HG02852 (cell line): ENCODE measurements at regions not wholly inside any gene's neighbourhood (a gene's known extent, or its start where the extent isn't known, plus 50 kb on each side); places are given as distances from the start of the nearest gene placed in this dataset.

Experiments
- ATAC-seq: cut with Tn5 transposase; IDR thresholded peaks from one replicate; pipeline ENCODE4 v1.9.1; 2021; ENCODE audit warnings: mild to moderate bottlenecking, moderate library complexity; ENCODE audit not compliant: unreplicated experiment

DNA sequence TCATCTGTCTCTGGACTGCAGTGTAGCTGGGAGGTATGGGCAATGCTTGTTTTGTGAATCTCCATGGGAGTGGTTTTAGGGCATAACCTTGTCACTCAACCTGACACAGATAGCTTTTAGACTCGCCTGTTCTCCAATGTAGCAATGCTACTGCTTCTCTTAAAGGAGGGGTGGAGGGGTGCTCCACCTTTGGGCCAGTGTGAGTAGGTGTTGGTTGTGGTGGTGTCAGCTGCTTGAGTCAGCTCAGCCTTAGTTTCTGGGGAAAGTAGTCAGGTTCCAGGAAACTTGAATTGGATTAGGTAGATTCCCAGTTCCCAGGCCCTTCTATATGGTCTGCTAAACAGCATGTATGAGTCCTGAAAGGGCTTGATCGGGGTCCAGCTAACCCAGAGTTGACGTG is 91.1 kb upstream of the PLPPR1 start:
- ATAC-seq, result no peak

DNA sequence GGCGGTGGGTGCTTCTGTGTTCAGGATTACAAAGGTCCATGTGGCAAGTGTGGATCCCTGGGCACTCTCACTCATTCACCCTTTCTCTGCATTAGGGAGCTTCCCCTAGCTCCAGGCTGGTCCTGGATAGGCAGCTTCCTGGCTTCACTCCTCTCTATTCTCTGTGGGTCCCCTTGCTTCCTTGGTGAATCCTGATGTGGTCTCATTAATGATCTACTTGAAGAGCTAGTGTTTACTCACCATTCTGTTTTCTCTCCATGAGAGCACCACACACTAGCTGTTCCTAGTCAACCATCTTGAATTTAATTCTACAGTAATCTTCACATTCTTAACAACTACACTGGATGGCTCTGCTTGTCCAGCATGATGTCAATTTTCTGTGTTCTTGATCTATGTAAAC is 90.0 kb upstream of the PLPPR1 start:
- no peak for ATAC-seq

- no peak for ATAC-seq
Measured at GRCh38 chr9:100939636-100940035, 88.9 kb upstream of the PLPPR1 start.

- ATAC-seq, result no peak
Measured at GRCh38 chr9:100959226-100959625, 69.3 kb upstream of the PLPPR1 start.
